ENCODE measurements at regions not wholly inside any gene's neighbourhood (a gene's known extent, or its start where the extent isn't known, plus 50 kb on each side); places are given as distances from the start of the nearest gene placed in this dataset.

- TF ChIP-seq CTCF (conservative IDR thresholded peaks at IDR 0.05) (no peak), ZFX (IDR thresholded peaks at IDR 0.05) (no peak)
Measured at GRCh38 chr15:87632364-87632763, 624.2 kb downstream of the NTRK3 start.

Measured in C4-2B (cell line).